ENCODE measurements at regions not wholly inside any gene's neighbourhood (a gene's known extent, or its start where the extent isn't known, plus 50 kb on each side); places are given as distances from the start of the nearest gene placed in this dataset.

DNA sequence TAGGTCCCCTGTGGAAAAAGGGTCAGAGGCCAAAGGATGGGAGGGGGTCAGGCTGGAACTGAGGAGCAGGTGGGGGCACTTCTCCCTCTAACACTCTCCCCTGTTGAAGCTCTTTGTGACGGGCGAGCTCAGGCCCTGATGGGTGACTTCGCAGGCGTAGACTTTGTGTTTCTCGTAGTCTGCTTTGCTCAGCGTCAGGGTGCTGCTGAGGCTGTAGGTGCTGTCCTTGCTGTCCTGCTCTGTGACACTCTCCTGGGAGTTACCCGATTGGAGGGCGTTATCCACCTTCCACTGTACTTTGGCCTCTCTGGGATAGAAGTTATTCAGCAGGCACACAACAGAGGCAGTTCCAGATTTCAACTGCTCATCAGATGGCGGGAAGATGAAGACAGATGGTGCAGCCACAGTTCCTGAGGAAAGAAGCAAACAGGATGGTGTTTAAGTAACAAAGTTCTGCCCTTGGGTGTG is 165.8 kb downstream of the RPIA start:
- TF ChIP-seq, protein P1, sequence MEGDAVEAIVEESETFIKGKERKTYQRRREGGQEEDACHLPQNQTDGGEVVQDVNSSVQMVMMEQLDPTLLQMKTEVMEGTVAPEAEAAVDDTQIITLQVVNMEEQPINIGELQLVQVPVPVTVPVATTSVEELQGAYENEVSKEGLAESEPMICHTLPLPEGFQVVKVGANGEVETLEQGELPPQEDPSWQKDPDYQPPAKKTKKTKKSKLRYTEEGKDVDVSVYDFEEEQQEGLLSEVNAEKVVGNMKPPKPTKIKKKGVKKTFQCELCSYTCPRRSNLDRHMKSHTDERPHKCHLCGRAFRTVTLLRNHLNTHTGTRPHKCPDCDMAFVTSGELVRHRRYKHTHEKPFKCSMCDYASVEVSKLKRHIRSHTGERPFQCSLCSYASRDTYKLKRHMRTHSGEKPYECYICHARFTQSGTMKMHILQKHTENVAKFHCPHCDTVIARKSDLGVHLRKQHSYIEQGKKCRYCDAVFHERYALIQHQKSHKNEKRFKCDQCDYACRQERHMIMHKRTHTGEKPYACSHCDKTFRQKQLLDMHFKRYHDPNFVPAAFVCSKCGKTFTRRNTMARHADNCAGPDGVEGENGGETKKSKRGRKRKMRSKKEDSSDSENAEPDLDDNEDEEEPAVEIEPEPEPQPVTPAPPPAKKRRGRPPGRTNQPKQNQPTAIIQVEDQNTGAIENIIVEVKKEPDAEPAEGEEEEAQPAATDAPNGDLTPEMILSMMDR (IDR thresholded peaks at IDR 0.05; ENCODE audit: low read depth, low read length, poor library complexity, severe bottlenecking): no peak
- no peak for TF ChIP-seq EZH2phosphoT487 (IDR thresholded peaks at IDR 0.05; ENCODE audit: borderline replicate concordance, low read length)
- no peaks in the 10 kb centered on the region for H3K27me3 ChIP-seq (ENCODE audit: control insufficient read depth, low read length)

DNA sequence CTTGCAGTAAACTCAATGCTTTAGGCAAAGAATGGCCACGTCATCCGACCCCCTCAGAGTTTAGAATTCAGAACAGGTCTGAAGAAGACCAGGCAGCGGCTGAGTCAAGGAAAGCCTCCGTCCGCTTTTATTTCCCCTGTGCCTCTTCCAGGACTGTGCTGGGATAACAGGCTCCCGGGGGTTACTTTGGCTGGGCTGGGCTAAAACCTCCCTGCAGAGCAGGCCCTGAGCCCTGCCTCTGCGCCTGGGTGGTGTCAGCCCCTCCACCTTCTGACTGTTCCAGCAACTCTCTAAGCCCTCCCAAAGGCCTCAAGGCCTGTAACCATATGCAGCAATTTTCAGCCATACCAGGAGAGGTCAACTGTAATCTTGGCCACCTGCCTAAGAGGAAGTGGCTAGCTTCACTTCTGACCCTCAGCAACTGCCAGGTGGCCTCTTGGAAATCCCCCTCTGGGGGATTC is 166.5 kb downstream of the RPIA start:
- Histone ChIP-seq H3K4me3 (ENCODE audit: low read length) (no peak overlapping the region), H3K4me1 (ENCODE audit: control insufficient read depth, low read length) (peaks cover 6% of the 10 kb centered on the region; the same call in 1 of the 2 replicates), H3K4me2 (ENCODE audit: low read length) (no peak overlapping the region)

More for the DNA sequence above, 165.8 kb downstream of the RPIA start:
- peaks cover 6% of the 10 kb centered on the region; the same call in 1 of the 2 replicates for H3K4me1 ChIP-seq (ENCODE audit: control insufficient read depth, low read length)
- H3K4me3 ChIP-seq (ENCODE audit: low read length): no peak overlapping the region
- H3K9me3 ChIP-seq (ENCODE audit: control insufficient read depth, insufficient read depth, low read length): no peaks in the 10 kb centered on the region
- H3K79me2 ChIP-seq (ENCODE audit: control insufficient read depth, low read length): peaks cover 18% of the 10 kb centered on the region
- peaks cover 33% of the 10 kb centered on the region for H3K36me3 ChIP-seq (ENCODE audit: control insufficient read depth, low read length)
- H3F3A ChIP-seq (ENCODE audit: control insufficient read depth, insufficient read depth): no peaks in the 10 kb centered on the region; the same call in 1 of the 2 replicates
- H3K27ac ChIP-seq (ENCODE audit: low read depth, low read length): no peak overlapping the region
- H3K4me2 ChIP-seq (ENCODE audit: low read length): no peak overlapping the region
- H4K20me1 ChIP-seq (ENCODE audit: control insufficient read depth, insufficient read depth, low read depth, low read length): no peaks in the 10 kb centered on the region
- no peaks in the 10 kb centered on the region for H3K9me2 ChIP-seq (replicated peaks; ENCODE audit: control insufficient read depth, low read length)

DNA sequence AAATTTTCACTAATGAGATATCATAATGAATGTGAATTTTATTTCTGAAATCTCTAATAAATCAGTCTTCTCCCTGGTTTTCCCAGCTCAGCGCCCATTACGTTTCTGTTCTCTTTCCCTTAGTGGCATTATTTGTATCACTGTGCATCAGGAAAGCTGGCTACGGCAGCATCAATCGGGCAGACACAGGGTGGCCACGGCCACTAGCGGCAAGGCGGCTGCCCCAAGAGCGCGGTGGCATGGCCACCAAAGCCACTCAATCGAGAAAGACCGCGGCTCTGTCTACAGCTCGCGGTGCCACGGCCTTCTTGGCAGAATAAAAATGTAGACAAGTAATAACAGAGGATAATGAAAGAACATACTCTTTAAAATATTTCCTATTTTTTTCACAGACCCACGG is 168.0 kb downstream of the RPIA start:
- TF ChIP-seq, protein P1 (IDR thresholded peaks at IDR 0.05; ENCODE audit: low read depth, low read length, poor library complexity, severe bottlenecking): no peak
- TF ChIP-seq EZH2phosphoT487 (IDR thresholded peaks at IDR 0.05; ENCODE audit: borderline replicate concordance, low read length): no peak
- Histone ChIP-seq H3F3A (ENCODE audit: control insufficient read depth, insufficient read depth) (no peaks in the 10 kb centered on the region; the same call in 1 of the 2 replicates), H3K36me3 (ENCODE audit: control insufficient read depth, low read length) (peaks cover 33% of the 10 kb centered on the region), H3K4me1 (ENCODE audit: control insufficient read depth, low read length) (peaks cover 6% of the 10 kb centered on the region; the same call in 1 of the 2 replicates), H3K4me3 (ENCODE audit: low read length) (peak overlapping the region; percentile 67), H3K27ac (ENCODE audit: low read depth, low read length) (peak overlapping the region; percentile 67), H3K9me3 (ENCODE audit: control insufficient read depth, insufficient read depth, low read length) (no peaks in the 10 kb centered on the region), H3K27me3 (ENCODE audit: control insufficient read depth, low read length) (no peaks in the 10 kb centered on the region), H3K79me2 (ENCODE audit: control insufficient read depth, low read length) (peaks cover 18% of the 10 kb centered on the region), H4K20me1 (ENCODE audit: control insufficient read depth, insufficient read depth, low read depth, low read length) (no peaks in the 10 kb centered on the region), H3K4me2 (ENCODE audit: low read length) (peak overlapping the region; percentile 64), H3K9me2 (replicated peaks; ENCODE audit: control insufficient read depth, low read length) (no peaks in the 10 kb centered on the region)

More for the DNA sequence above, 166.5 kb downstream of the RPIA start:
- Histone ChIP-seq H3K27ac (ENCODE audit: low read depth, low read length) (no peak overlapping the region), H3K27me3 (ENCODE audit: control insufficient read depth, low read length) (no peaks in the 10 kb centered on the region), H3K9me3 (ENCODE audit: control insufficient read depth, insufficient read depth, low read length) (no peaks in the 10 kb centered on the region), H3K36me3 (ENCODE audit: control insufficient read depth, low read length) (peaks cover 33% of the 10 kb centered on the region), H4K20me1 (ENCODE audit: control insufficient read depth, insufficient read depth, low read depth, low read length) (no peaks in the 10 kb centered on the region), H3K79me2 (ENCODE audit: control insufficient read depth, low read length) (peaks cover 18% of the 10 kb centered on the region), H3F3A (ENCODE audit: control insufficient read depth, insufficient read depth) (no peaks in the 10 kb centered on the region; the same call in 1 of the 2 replicates), H3K9me2 (replicated peaks; ENCODE audit: control insufficient read depth, low read length) (no peaks in the 10 kb centered on the region)
- TF ChIP-seq, protein P1 (IDR thresholded peaks at IDR 0.05; ENCODE audit: low read depth, low read length, poor library complexity, severe bottlenecking): no peak
- no peak for TF ChIP-seq EZH2phosphoT487 (IDR thresholded peaks at IDR 0.05; ENCODE audit: borderline replicate concordance, low read length)

All from DOHH2 (cell line).